Mucosa of rectum (tissue), 2 donors: ENCODE measurements at regions not wholly inside any gene's neighbourhood (a gene's known extent, or its start where the extent isn't known, plus 50 kb on each side); places are given as distances from the start of the nearest gene placed in this dataset.

Experiments
- H3K27ac ChIP-seq, 2 donors: one replicate each; pipeline ENCODE4 v1.7.0; 2013; ENCODE audit warnings: inconsistent platforms in 2 of 2, low read depth in 2 of 2, low read length in 2 of 2
- H3K27me3 ChIP-seq, 2 donors: one replicate each; pipeline ENCODE4 v1.7.0; 2013; ENCODE audit warnings: low read length in 2 of 2; ENCODE audit not compliant: control insufficient read depth in 2 of 2, insufficient read depth in 2 of 2
- H3K36me3 ChIP-seq, 2 donors: one replicate each; pipeline ENCODE4 v1.7.0; 2013; ENCODE audit warnings: low read length in 2 of 2; ENCODE audit not compliant: control insufficient read depth in 2 of 2, insufficient read depth in 2 of 2
- H3K4me1 ChIP-seq, 2 donors: one replicate each; pipeline ENCODE4 v1.7.0; 2013; ENCODE audit warnings: low read length in 2 of 2, mild to moderate bottlenecking in 1 of 2; ENCODE audit not compliant: control insufficient read depth in 2 of 2, insufficient read depth in 2 of 2
- H3K4me3 ChIP-seq, 2 donors: one replicate each; pipeline ENCODE4 v1.7.0; 2013; ENCODE audit warnings: low read length in 2 of 2
- H3K9ac ChIP-seq, 2 donors: one replicate each; pipeline ENCODE4 v1.7.0; 2013; ENCODE audit warnings: low read length in 2 of 2, low read depth in 1 of 2, mild to moderate bottlenecking in 1 of 2
- H3K9me3 ChIP-seq, 2 donors: one replicate each; pipeline ENCODE4 v1.7.0; 2013; ENCODE audit warnings: low read length in 2 of 2; ENCODE audit not compliant: control insufficient read depth in 2 of 2
- donor health status: healthy.
- donor health status: Normal muscosa, but diverticular disease.

GRCh38 chr1:184860535-184860934 lies 105.9 kb upstream of the EDEM3 start:
- no peak overlapping the region for H3K4me3 ChIP-seq
- no peaks in the 10 kb centered on the region for H3K36me3 ChIP-seq
- H3K27ac ChIP-seq, result no peak overlapping the region
- H3K9me3 ChIP-seq, result no peaks in the 10 kb centered on the region
- no peak overlapping the region for H3K9ac ChIP-seq
- H3K4me1 ChIP-seq, result peaks cover 0 to 3% of the 10 kb centered on the region in 2 donors
- H3K27me3 ChIP-seq, result peaks cover 0 to 5% of the 10 kb centered on the region in 2 donors

GRCh38 chr1:184859381-184860105 lies 104.9 kb upstream of the EDEM3 start:
- Histone ChIP-seq H3K27ac (no peak overlapping the region), H3K4me3 (no peak overlapping the region), H3K27me3 (peaks cover 0 to 5% of the 10 kb centered on the region in 2 donors), H3K9me3 (no peaks in the 10 kb centered on the region), H3K4me1 (peaks cover 0 to 3% of the 10 kb centered on the region in 2 donors), H3K9ac (no peak overlapping the region), H3K36me3 (no peaks in the 10 kb centered on the region)

- H3K27ac ChIP-seq, result no peak overlapping the region
- no peaks in the 10 kb centered on the region for H3K9me3 ChIP-seq
- no peak overlapping the region for H3K4me3 ChIP-seq
- no peaks in the 10 kb centered on the region for H3K36me3 ChIP-seq
- peaks cover 0 to 3% of the 10 kb centered on the region in 2 donors for H3K4me1 ChIP-seq
- no peak overlapping the region for H3K9ac ChIP-seq
- peaks cover 0 to 5% of the 10 kb centered on the region in 2 donors for H3K27me3 ChIP-seq
Observed at GRCh38 chr1:184858288-184858687, 103.6 kb upstream of the EDEM3 start.

- Histone ChIP-seq H3K9ac (no peak overlapping the region), H3K27ac (no peak overlapping the region), H3K27me3 (no peaks in the 10 kb centered on the region), H3K4me1 (no peaks in the 10 kb centered on the region), H3K36me3 (no peaks in the 10 kb centered on the region), H3K9me3 (no peaks in the 10 kb centered on the region), H3K4me3 (no peak overlapping the region)
Observed at GRCh38 chr1:184854496-184855140, 100.0 kb upstream of the EDEM3 start.

- no peaks in the 10 kb centered on the region for H3K4me1 ChIP-seq
- no peak overlapping the region for H3K4me3 ChIP-seq
- H3K36me3 ChIP-seq, result no peaks in the 10 kb centered on the region
- no peak overlapping the region for H3K9ac ChIP-seq
- H3K27me3 ChIP-seq, result no peaks in the 10 kb centered on the region
- H3K27ac ChIP-seq, result no peak overlapping the region
- H3K9me3 ChIP-seq, result no peaks in the 10 kb centered on the region
Observed at GRCh38 chr1:184854036-184854435, 99.4 kb upstream of the EDEM3 start.

- no peak overlapping the region for H3K27ac ChIP-seq
- no peaks in the 10 kb centered on the region for H3K36me3 ChIP-seq
- no peak overlapping the region for H3K9ac ChIP-seq
Observed at GRCh38 chr1:184851822-184852746, 97.4 kb upstream of the EDEM3 start.

GRCh38 chr1:184843732-184844495 lies 89.3 kb upstream of the EDEM3 start:
- Histone ChIP-seq H3K9me3 (no peaks in the 10 kb centered on the region), H3K36me3 (no peaks in the 10 kb centered on the region), H3K4me1 (peaks cover 0 to 1% of the 10 kb centered on the region in 2 donors), H3K27me3 (no peaks in the 10 kb centered on the region), H3K27ac (peak overlapping the region in 1 of 2 donors; percentile 6), H3K9ac (peak overlapping the region in 1 of 2 donors; percentile 14), H3K4me3 (no peak overlapping the region)

More at GRCh38 chr1:184851822-184852746, 97.4 kb upstream of the EDEM3 start:
- Histone ChIP-seq H3K4me3 (no peak overlapping the region), H3K27me3 (no peaks in the 10 kb centered on the region), H3K9me3 (no peaks in the 10 kb centered on the region), H3K4me1 (no peaks in the 10 kb centered on the region)

GRCh38 chr1:184840596-184840995 lies 85.9 kb upstream of the EDEM3 start:
- H3K27ac ChIP-seq, result no peak overlapping the region
- no peaks in the 10 kb centered on the region for H3K27me3 ChIP-seq
- H3K36me3 ChIP-seq, result no peaks in the 10 kb centered on the region
- H3K4me3 ChIP-seq, result no peak overlapping the region
- no peak overlapping the region for H3K9ac ChIP-seq
- H3K9me3 ChIP-seq, result no peaks in the 10 kb centered on the region
- peaks cover 10 to 22% of the 10 kb centered on the region in 2 donors for H3K4me1 ChIP-seq

- no peaks in the 10 kb centered on the region for H3K9me3 ChIP-seq
- H3K27ac ChIP-seq, result peak overlapping the region; percentile 53 to 55
- H3K9ac ChIP-seq, result no peak overlapping the region
- H3K27me3 ChIP-seq, result no peaks in the 10 kb centered on the region
- peaks cover 10 to 22% of the 10 kb centered on the region in 2 donors for H3K4me1 ChIP-seq
- no peak overlapping the region for H3K4me3 ChIP-seq
- no peaks in the 10 kb centered on the region for H3K36me3 ChIP-seq
Observed at GRCh38 chr1:184838504-184838951, 83.9 kb upstream of the EDEM3 start.
